ENCODE measurements at regions not wholly inside any gene's neighbourhood (a gene's known extent, or its start where the extent isn't known, plus 50 kb on each side); places are given as distances from the start of the nearest gene placed in this dataset.

GRCh38 chr1:234978397-234979295, 150.0 kb downstream of the TOMM20 start (continued):
- TF ChIP-seq ZNF624 (tag by site-specific recombination; IDR thresholded peaks at IDR 0.05) = no peak
- peak; percentile 54 for TF ChIP-seq ZBTB44 (tag by site-specific recombination; IDR thresholded peaks at IDR 0.05)
- TF ChIP-seq ZBTB8A (tag by site-specific recombination; IDR thresholded peaks at IDR 0.05) = peak; percentile 40; the same call in 1 of the 2 replicates
- TF ChIP-seq ZNF791 (tag by site-specific recombination; IDR thresholded peaks at IDR 0.05) = no peak
- no peak for TF ChIP-seq SP3 (tag by site-specific recombination; IDR thresholded peaks at IDR 0.05)
- no peak for TF ChIP-seq ZNF510 (tag by site-specific recombination; IDR thresholded peaks at IDR 0.05; ENCODE audit: insufficient replicate concordance)
- no peak for TF ChIP-seq ZNF114 (tag by site-specific recombination; IDR thresholded peaks at IDR 0.05)
- no peak for TF ChIP-seq ZNF26 (tag by site-specific recombination; IDR thresholded peaks at IDR 0.05)
- TF ChIP-seq ZFHX2 (tag by site-specific recombination; conservative IDR thresholded peaks at IDR 0.05) = no peak
- no peak for TF ChIP-seq MZF1 (tag by site-specific recombination; IDR thresholded peaks at IDR 0.05; ENCODE audit: borderline replicate concordance)
- peak; percentile 72 for TF ChIP-seq ZFP69B (tag by site-specific recombination; IDR thresholded peaks at IDR 0.05)
- TF ChIP-seq SETDB1 (IDR thresholded peaks at IDR 0.05; ENCODE audit: insufficient read length, low read length) = no peak
- TF ChIP-seq ZNF514 (tag by site-specific recombination; IDR thresholded peaks at IDR 0.05) = no peak
- no peak for TF ChIP-seq ZNF433 (tag by site-specific recombination; IDR thresholded peaks at IDR 0.05; ENCODE audit: low read depth)
- TF ChIP-seq GFI1B (tag by site-specific recombination; IDR thresholded peaks at IDR 0.05) = peak; percentile 97
- TF ChIP-seq ZNF350 (tag by site-specific recombination; IDR thresholded peaks at IDR 0.05) = no peak
- peak; percentile 57; the same call in 1 of the 2 replicates for TF ChIP-seq ZNF10 (tag by site-specific recombination; IDR thresholded peaks at IDR 0.05)
- no peak for TF ChIP-seq OVOL3 (tag by site-specific recombination; IDR thresholded peaks at IDR 0.05)
- no peak for TF ChIP-seq ZNF426 (tag by site-specific recombination; IDR thresholded peaks at IDR 0.05)
- no peak for TF ChIP-seq ZNF658 (tag by site-specific recombination; IDR thresholded peaks at IDR 0.05)
- TF ChIP-seq TCF7L2 (IDR thresholded peaks at IDR 0.05; ENCODE audit: borderline replicate concordance, low read depth, low read length) = peak; percentile 97
- TF ChIP-seq ZNF707 (tag by site-specific recombination; IDR thresholded peaks at IDR 0.05) = no peak
- peak; percentile 95 for TF ChIP-seq ZBTB17 (tag by site-specific recombination; IDR thresholded peaks at IDR 0.05)
- 0 out of 2 replicates have a peak, but pooled peaks have one; percentile 16 for TF ChIP-seq KLF16 (tag by site-specific recombination; IDR thresholded peaks at IDR 0.05)
- TF ChIP-seq GLIS1 (tag by site-specific recombination; IDR thresholded peaks at IDR 0.05) = peak; percentile 91
- TF ChIP-seq PRDM4 (tag by site-specific recombination; IDR thresholded peaks at IDR 0.05) = no peak
- no peak for TF ChIP-seq ZNF157 (tag by site-specific recombination; IDR thresholded peaks at IDR 0.05)
- no peak for TF ChIP-seq SALL2 (tag by site-specific recombination; IDR thresholded peaks at IDR 0.05; ENCODE audit: borderline replicate concordance)
- TF ChIP-seq ZBTB7A (tag by site-specific recombination; IDR thresholded peaks at IDR 0.05; ENCODE audit: low read depth) = no peak; the same call in 1 of the 2 replicates
- TF ChIP-seq ZNF148 (tag by site-specific recombination; IDR thresholded peaks at IDR 0.05; ENCODE audit: borderline replicate concordance) = no peak
- no peak for TF ChIP-seq ZBTB1 (tag by site-specific recombination; IDR thresholded peaks at IDR 0.05)
- no peak for TF ChIP-seq ZNF221 (tag by site-specific recombination; IDR thresholded peaks at IDR 0.05; ENCODE audit: borderline replicate concordance)
- peak; percentile 48 for TF ChIP-seq ZNF335 (tag by site-specific recombination; conservative IDR thresholded peaks at IDR 0.05)

Data from HEK293 (cell line).